ENCODE measurements at regions not wholly inside any gene's neighbourhood (a gene's known extent, or its start where the extent isn't known, plus 50 kb on each side); places are given as distances from the start of the nearest gene placed in this dataset.

- Mint-ChIP-seq H3K4me1 (ENCODE audit: unreplicated experiment) (no peaks in the 10 kb centered on the region), H3K36me3 (ENCODE audit: unreplicated experiment) (no peaks in the 10 kb centered on the region), H3K27ac (ENCODE audit: unreplicated experiment) (no peak overlapping the region), H3K27me3 (ENCODE audit: unreplicated experiment) (no peaks in the 10 kb centered on the region), H3K4me3 (ENCODE audit: unreplicated experiment) (no peak overlapping the region), H3K9me3 (ENCODE audit: unreplicated experiment) (peaks cover 3% of the 10 kb centered on the region)
- no peak for DNase-seq (ENCODE audit: extremely low spot score, unreplicated experiment)
- no peak for TF ChIP-seq CTCF (IDR thresholded peaks at IDR 0.05)
Measured at GRCh38 chr2:188227713-188228112, 64.0 kb upstream of the GULP1 start.

DNA sequence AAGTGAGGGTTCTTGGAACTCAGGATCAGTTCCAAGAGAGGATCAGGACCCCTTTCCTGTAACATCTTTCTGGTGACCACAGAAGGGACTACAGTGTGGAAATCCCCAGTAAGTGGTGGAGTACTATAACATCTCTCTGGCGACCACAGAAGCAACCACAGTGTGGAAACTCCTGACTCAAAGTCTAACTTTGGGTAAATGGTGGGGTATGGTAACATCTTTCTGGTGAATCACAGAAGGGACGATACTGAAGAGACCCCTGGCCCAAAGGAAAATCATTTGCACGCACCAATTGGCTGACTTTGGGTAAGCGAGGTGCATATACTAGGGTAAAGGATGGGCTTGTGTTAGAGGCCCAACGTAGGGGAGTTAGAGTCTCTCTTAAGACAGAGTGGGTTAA is 56.3 kb upstream of the GULP1 start:
- no peak for DNase-seq (ENCODE audit: extremely low spot score, unreplicated experiment)
- Mint-ChIP-seq H3K27me3 (ENCODE audit: unreplicated experiment) (no peaks in the 10 kb centered on the region), H3K36me3 (ENCODE audit: unreplicated experiment) (peaks cover 3% of the 10 kb centered on the region), H3K9me3 (ENCODE audit: unreplicated experiment) (peaks cover 6% of the 10 kb centered on the region), H3K4me3 (ENCODE audit: unreplicated experiment) (no peak overlapping the region), H3K27ac (ENCODE audit: unreplicated experiment) (no peak overlapping the region), H3K4me1 (ENCODE audit: unreplicated experiment) (no peaks in the 10 kb centered on the region)
- TF ChIP-seq CTCF (IDR thresholded peaks at IDR 0.05), result no peak

DNA sequence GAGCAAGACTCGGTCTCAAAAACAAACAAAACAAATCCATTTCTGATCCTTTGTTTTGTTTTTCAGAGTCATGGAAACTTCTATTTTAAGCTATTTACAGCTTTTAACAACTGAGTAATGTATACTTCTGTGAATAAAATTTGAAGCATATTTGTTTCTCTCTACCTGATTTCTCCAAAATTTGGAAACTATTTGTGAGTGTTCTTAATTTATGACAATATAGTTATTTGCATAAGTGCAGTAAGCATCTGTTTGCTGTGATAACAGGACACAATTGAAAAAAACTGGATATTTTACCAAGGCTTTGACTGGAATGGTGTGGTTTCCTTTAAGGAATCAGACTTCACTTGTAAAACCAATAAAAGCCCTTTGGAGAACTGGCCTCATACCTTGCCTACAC is 53.3 kb upstream of the GULP1 start:
- H3K27ac Mint-ChIP-seq (ENCODE audit: unreplicated experiment), result no peak overlapping the region
- no peak for DNase-seq (ENCODE audit: extremely low spot score, unreplicated experiment)
- no peaks in the 10 kb centered on the region for H3K27me3 Mint-ChIP-seq (ENCODE audit: unreplicated experiment)
- peaks cover 2% of the 10 kb centered on the region for H3K4me1 Mint-ChIP-seq (ENCODE audit: unreplicated experiment)
- peaks cover 6% of the 10 kb centered on the region for H3K9me3 Mint-ChIP-seq (ENCODE audit: unreplicated experiment)
- H3K4me3 Mint-ChIP-seq (ENCODE audit: unreplicated experiment), result no peak overlapping the region
- no peak for TF ChIP-seq CTCF (IDR thresholded peaks at IDR 0.05)
- peaks cover 3% of the 10 kb centered on the region for H3K36me3 Mint-ChIP-seq (ENCODE audit: unreplicated experiment)
